GM12878 (cell line): ENCODE measurements at regions not wholly inside any gene's neighbourhood (a gene's known extent, or its start where the extent isn't known, plus 50 kb on each side); places are given as distances from the start of the nearest gene placed in this dataset.
A peak's percentile ranks its signal among the peaks of the same experiment; 100 is the strongest.

Experiments
- BCL3 ChIP-seq: IDR thresholded peaks from 2 replicates; pipeline ENCODE4 v1.6.1; 2011; ENCODE audit warnings: borderline replicate concordance, low read depth, mild to moderate bottlenecking, moderate library complexity, low read length; ENCODE audit not compliant: insufficient read depth, poor library complexity, severe bottlenecking
- CREM ChIP-seq: IDR thresholded peaks from 2 replicates; pipeline ENCODE4 v1.6.1; 2014; ENCODE audit warnings: antibody characterized with exemption, low read depth
- MEF2B ChIP-seq: fragments of 450-650 bp; IDR thresholded peaks from 2 replicates; pipeline ENCODE4 v1.6.1; 2018; ENCODE audit warnings: mild to moderate bottlenecking, moderate library complexity; ENCODE audit not compliant: partially characterized antibody, poor library complexity, severe bottlenecking
- NBN ChIP-seq: fragments of 450-650 bp; IDR thresholded peaks from 2 replicates; pipeline ENCODE4 v1.6.1; 2016
- NRF1 ChIP-seq: conservative IDR thresholded peaks from 2 replicates; pipeline ENCODE4 v1.6.1; 2011; ENCODE audit warnings: mild to moderate bottlenecking, low read depth, low read length, improper control_type of control experiment
- PBX3 ChIP-seq: IDR thresholded peaks from 2 replicates; pipeline ENCODE4 v1.6.1; 2011; ENCODE audit warnings: mild to moderate bottlenecking, low read depth, low read length, moderate library complexity; ENCODE audit not compliant: insufficient replicate concordance
- ZBTB4 ChIP-seq: fragments of 450-650 bp; formaldehyde crosslinking; IDR thresholded peaks from 2 replicates; pipeline ENCODE4 v1.4.0; 2022; ENCODE audit warnings: mild to moderate bottlenecking, moderate library complexity
- TF ChIP-seq, protein P1 (sequence below): fragments of 150-350 bp; IDR thresholded peaks from 2 replicates; pipeline ENCODE4 v1.6.1; 2016; ENCODE audit warnings: low read depth, low read length
- TF ChIP-seq, protein P2 (sequence below): IDR thresholded peaks from 2 replicates; pipeline ENCODE4 v1.6.1; 2012; ENCODE audit warnings: improper control_type of control experiment, low read depth, low read length; ENCODE audit not compliant: insufficient replicate concordance

DNA sequence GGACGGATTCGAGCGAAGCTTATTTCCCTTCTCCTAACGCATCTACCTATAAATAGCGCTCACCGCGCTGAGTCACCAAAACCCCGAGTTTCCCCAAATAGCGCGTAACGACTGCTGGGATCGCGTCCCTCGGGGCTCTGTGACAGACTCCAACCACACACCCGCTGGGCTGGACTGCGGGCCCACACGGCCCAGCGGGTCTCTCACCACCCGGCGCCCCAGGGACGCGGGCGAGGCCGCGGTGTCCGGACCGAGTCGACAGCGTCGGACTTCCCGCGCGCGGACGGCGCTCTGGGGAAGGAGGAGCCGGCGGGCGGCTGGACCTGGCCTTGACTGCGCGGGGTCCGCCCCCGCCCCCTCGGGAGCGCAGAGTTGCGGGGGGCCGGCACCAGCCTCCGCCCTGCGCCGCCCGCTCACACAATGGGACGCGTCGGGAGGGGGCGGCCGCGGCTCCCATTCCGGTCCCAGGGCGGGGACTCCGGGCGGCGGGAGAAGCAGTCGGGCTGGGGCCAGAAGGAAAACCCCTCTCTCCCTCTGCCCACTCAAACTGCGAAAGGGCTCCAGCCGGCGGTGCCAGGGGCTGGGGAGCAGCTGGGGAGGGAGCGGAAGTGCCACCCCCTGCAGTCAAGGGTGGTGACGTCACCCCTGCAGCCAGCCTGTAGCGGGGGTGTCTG, 108.8 kb downstream of the KCNRG start (continued):
- no peak for TF ChIP-seq PBX3
- TF ChIP-seq NRF1 = no peak
- TF ChIP-seq BCL3 = no peak
- peak; percentile 48 for TF ChIP-seq MEF2B
- TF ChIP-seq ZBTB4 (CRISPR knock-in tag) = no peak
- TF ChIP-seq, protein P1, sequence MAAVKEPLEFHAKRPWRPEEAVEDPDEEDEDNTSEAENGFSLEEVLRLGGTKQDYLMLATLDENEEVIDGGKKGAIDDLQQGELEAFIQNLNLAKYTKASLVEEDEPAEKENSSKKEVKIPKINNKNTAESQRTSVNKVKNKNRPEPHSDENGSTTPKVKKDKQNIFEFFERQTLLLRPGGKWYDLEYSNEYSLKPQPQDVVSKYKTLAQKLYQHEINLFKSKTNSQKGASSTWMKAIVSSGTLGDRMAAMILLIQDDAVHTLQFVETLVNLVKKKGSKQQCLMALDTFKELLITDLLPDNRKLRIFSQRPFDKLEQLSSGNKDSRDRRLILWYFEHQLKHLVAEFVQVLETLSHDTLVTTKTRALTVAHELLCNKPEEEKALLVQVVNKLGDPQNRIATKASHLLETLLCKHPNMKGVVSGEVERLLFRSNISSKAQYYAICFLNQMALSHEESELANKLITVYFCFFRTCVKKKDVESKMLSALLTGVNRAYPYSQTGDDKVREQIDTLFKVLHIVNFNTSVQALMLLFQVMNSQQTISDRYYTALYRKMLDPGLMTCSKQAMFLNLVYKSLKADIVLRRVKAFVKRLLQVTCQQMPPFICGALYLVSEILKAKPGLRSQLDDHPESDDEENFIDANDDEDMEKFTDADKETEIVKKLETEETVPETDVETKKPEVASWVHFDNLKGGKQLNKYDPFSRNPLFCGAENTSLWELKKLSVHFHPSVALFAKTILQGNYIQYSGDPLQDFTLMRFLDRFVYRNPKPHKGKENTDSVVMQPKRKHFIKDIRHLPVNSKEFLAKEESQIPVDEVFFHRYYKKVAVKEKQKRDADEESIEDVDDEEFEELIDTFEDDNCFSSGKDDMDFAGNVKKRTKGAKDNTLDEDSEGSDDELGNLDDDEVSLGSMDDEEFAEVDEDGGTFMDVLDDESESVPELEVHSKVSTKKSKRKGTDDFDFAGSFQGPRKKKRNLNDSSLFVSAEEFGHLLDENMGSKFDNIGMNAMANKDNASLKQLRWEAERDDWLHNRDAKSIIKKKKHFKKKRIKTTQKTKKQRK = no peak
- TF ChIP-seq, protein P2, sequence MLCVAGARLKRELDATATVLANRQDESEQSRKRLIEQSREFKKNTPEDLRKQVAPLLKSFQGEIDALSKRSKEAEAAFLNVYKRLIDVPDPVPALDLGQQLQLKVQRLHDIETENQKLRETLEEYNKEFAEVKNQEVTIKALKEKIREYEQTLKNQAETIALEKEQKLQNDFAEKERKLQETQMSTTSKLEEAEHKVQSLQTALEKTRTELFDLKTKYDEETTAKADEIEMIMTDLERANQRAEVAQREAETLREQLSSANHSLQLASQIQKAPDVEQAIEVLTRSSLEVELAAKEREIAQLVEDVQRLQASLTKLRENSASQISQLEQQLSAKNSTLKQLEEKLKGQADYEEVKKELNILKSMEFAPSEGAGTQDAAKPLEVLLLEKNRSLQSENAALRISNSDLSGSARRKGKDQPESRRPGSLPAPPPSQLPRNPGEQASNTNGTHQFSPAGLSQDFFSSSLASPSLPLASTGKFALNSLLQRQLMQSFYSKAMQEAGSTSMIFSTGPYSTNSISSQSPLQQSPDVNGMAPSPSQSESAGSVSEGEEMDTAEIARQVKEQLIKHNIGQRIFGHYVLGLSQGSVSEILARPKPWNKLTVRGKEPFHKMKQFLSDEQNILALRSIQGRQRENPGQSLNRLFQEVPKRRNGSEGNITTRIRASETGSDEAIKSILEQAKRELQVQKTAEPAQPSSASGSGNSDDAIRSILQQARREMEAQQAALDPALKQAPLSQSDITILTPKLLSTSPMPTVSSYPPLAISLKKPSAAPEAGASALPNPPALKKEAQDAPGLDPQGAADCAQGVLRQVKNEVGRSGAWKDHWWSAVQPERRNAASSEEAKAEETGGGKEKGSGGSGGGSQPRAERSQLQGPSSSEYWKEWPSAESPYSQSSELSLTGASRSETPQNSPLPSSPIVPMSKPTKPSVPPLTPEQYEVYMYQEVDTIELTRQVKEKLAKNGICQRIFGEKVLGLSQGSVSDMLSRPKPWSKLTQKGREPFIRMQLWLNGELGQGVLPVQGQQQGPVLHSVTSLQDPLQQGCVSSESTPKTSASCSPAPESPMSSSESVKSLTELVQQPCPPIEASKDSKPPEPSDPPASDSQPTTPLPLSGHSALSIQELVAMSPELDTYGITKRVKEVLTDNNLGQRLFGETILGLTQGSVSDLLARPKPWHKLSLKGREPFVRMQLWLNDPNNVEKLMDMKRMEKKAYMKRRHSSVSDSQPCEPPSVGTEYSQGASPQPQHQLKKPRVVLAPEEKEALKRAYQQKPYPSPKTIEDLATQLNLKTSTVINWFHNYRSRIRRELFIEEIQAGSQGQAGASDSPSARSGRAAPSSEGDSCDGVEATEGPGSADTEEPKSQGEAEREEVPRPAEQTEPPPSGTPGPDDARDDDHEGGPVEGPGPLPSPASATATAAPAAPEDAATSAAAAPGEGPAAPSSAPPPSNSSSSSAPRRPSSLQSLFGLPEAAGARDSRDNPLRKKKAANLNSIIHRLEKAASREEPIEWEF = no peak
- peak; percentile 76 for TF ChIP-seq CREM
- TF ChIP-seq NBN = peak; percentile 85
